OCI-LY7 (cell line): ENCODE measurements at regions not wholly inside any gene's neighbourhood (a gene's known extent, or its start where the extent isn't known, plus 50 kb on each side); places are given as distances from the start of the nearest gene placed in this dataset.

ENCODE experiments used
- BruUV-seq: library from RNA; stranded (reverse); fragments of 400-500 nt; replicated peaks from 2 replicates; lab custom pipeline; 2021; lab: Mats Ljungman, UMichigan
- CTCF ChIA-PET: fragments of 300-600 bp; sonication (Branson Sonifier 250); formaldehyde crosslinking; loops from one replicate; lab custom pipeline; 2022; ENCODE audit warnings: antibody characterized with exemption; ENCODE audit not compliant: unreplicated experiment; lab: Charles Lee
- POLR2A ChIA-PET: fragments of 300-600 bp; sonication (Branson Sonifier 250); formaldehyde crosslinking; loops from one replicate; lab custom pipeline; 2022; ENCODE audit warnings: antibody characterized with exemption; lab: Charles Lee
- DNase-seq: peaks from one replicate; pipeline ENCODE4 v3.0.0-alpha.2; 2015; ENCODE audit warnings: low spot score
- H2AFZ ChIP-seq: fragments of 200-600 bp; sonication (generic), shearing (Covaris generic); 2 replicates; pipeline ENCODE4 v1.6.1; 2014; ENCODE audit warnings: mild to moderate bottlenecking, antibody characterized with exemption, low read length, moderate library complexity
- H3K27ac ChIP-seq: fragments of 200-600 bp; sonication (generic); 2 replicates; pipeline ENCODE4 v1.5.1; 2014; ENCODE audit warnings: mixed run types, low read depth, mild to moderate bottlenecking, moderate library complexity, low read length, inconsistent platforms; ENCODE audit not compliant: poor library complexity, severe bottlenecking
- H3K36me3 ChIP-seq: fragments of 200-600 bp; sonication (generic); 2 replicates; pipeline ENCODE4 v1.6.1; 2014; ENCODE audit warnings: mild to moderate bottlenecking, antibody characterized with exemption, low read length, moderate library complexity, mixed read lengths; ENCODE audit not compliant: insufficient read depth
- H3K4me1 ChIP-seq: fragments of 200-600 bp; sonication (generic); 2 replicates; pipeline ENCODE4 v1.5.1; 2014; ENCODE audit warnings: mild to moderate bottlenecking, low read length; ENCODE audit not compliant: insufficient read depth, poor library complexity, severe bottlenecking
- H3K4me2 ChIP-seq: fragments of 200-600 bp; sonication (generic); 2 replicates; pipeline ENCODE4 v1.6.1; 2014; ENCODE audit warnings: mild to moderate bottlenecking, low read length
- H3K4me3 ChIP-seq: fragments of 200-600 bp; sonication (generic); 2 replicates; pipeline ENCODE4 v1.5.1; 2014; ENCODE audit warnings: mild to moderate bottlenecking, low read depth, low read length; ENCODE audit not compliant: poor library complexity, severe bottlenecking
- H3K79me2 ChIP-seq: fragments of 200-600 bp; sonication (generic); 2 replicates; pipeline ENCODE4 v1.6.1; 2016; ENCODE audit warnings: low read depth, mild to moderate bottlenecking, low read length, moderate library complexity, mixed read lengths; ENCODE audit not compliant: insufficient read depth
- H3K9me2 ChIP-seq: fragments of 200-600 bp; sonication (generic); 2 replicates; pipeline ENCODE4 v1.6.1; 2016; ENCODE audit warnings: mild to moderate bottlenecking, low read length, mixed read lengths; ENCODE audit not compliant: insufficient read depth
- H3K9me3 ChIP-seq: fragments of 200-600 bp; sonication (generic); 2 replicates; pipeline ENCODE4 v1.6.1; 2014; ENCODE audit warnings: mild to moderate bottlenecking, mixed run types, low read length, mixed read lengths
- H4K20me1 ChIP-seq: fragments of 200-600 bp; sonication (generic); 2 replicates; pipeline ENCODE4 v1.6.1; 2014; ENCODE audit warnings: mild to moderate bottlenecking, antibody characterized with exemption, low read length, moderate library complexity, mixed read lengths; ENCODE audit not compliant: insufficient read depth
- CTCF ChIP-seq: fragments of 200-600 bp; sonication (generic); conservative IDR thresholded peaks from 2 replicates; pipeline ENCODE4 v1.5.1; 2014; ENCODE audit warnings: mild to moderate bottlenecking, antibody characterized with exemption, low read length, moderate library complexity, mixed read lengths
- EZH2phosphoT487 ChIP-seq: fragments of 200-600 bp; sonication (generic); IDR thresholded peaks from 2 replicates; pipeline ENCODE4 v1.6.1; 2018; ENCODE audit warnings: low read depth, borderline replicate concordance, mild to moderate bottlenecking, mixed run types, antibody characterized with exemption, low read length, moderate library complexity, mixed read lengths
- intact Hi-C: fragments of 100-400 bp; cut with micrococcal nuclease; formaldehyde crosslinking; loops from one replicate; pipeline ENCODE4 v1.10.0; 2022; ENCODE audit not compliant: unreplicated experiment

GRCh38 chr1:58250587-58250948 is 296.0 kb downstream of the OMA1 start:
- POLR2A ChIA-PET: interaction anchor here (0.7 kb wide), 1 partner anchor 435 kb away, joined by 4 read pairs; no protein-coding TSS in a partner anchor
- intact Hi-C loops: no loop called here

DNA sequence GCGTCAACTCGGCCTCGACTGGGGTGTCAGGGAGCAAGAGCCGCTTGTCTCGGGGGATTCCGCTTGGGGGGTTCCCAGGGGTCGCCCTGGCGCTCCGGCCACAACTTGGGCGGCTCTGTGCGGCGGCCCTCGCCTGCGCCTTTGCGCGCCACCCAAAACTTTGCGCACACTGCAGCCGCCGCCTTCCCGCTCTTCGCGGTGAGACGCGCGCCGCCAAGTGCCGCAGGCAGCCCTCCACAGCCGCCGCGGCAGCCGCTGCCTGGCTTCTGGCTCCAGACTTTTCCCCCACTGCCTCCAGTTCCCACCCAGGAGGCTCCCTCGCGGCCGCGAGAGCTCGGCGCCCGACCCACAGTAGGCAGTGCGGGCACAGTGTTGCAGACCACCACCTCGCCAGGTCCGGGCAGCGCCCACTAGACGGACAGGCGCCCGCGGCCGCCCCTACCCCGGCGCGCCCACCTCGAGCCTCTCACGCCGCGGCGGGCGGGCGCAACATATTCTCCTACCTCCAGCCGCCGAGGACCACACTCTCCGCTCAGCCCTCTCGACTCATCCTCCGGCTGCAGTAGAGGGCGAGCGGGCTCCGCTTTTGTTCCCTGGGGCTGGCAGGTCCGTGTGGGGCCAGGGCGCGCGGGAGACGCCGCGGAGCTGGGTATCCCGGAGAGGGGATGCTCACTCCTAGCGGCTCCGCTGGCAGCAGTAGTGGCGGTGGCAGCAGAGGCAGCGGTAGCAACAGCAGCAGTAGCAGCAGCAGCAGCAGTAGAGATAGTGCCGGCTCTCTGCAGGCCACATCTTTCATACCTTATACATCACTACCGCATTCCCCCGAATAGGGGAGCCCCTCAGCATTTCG is 296.6 kb downstream of the OMA1 start:
- intact Hi-C loops: no loop called here
- Histone ChIP-seq H3K79me2 (no peaks in the 10 kb centered on the region), H3K9me3 (no peaks in the 10 kb centered on the region), H3K9me2 (no peaks in the 10 kb centered on the region), H2AFZ (no peak overlapping the region), H3K36me3 (no peaks in the 10 kb centered on the region), H3K4me3 (no peak overlapping the region), H3K4me1 (no peaks in the 10 kb centered on the region), H3K4me2 (no peak overlapping the region), H4K20me1 (no peaks in the 10 kb centered on the region), H3K27ac (no peak overlapping the region)
- no peak for TF ChIP-seq CTCF
- TF ChIP-seq EZH2phosphoT487: no peak
- CTCF ChIA-PET: no interaction called here
- POLR2A ChIA-PET: interaction anchor here (0.7 kb wide), 1 partner anchor 436 kb away, joined by 4 read pairs; no protein-coding TSS in a partner anchor
- BruUV-seq: no TSS peak
- DNase-seq: no peak

More at GRCh38 chr1:58250587-58250948, 296.0 kb downstream of the OMA1 start:
- no TSS peak for BruUV-seq
- H2AFZ ChIP-seq: no peak overlapping the region
- TF ChIP-seq EZH2phosphoT487 (no peak), CTCF (no peak)
- H3K27ac ChIP-seq: no peak overlapping the region
- no peaks in the 10 kb centered on the region for H3K9me3 ChIP-seq
- H3K4me3 ChIP-seq: no peak overlapping the region
- no peaks in the 10 kb centered on the region for H4K20me1 ChIP-seq
- CTCF ChIA-PET: no interaction called here
- H3K4me1 ChIP-seq: no peaks in the 10 kb centered on the region
- DNase-seq: no peak
- no peaks in the 10 kb centered on the region for H3K9me2 ChIP-seq
- H3K79me2 ChIP-seq: no peaks in the 10 kb centered on the region
- no peak overlapping the region for H3K4me2 ChIP-seq
- H3K36me3 ChIP-seq: no peaks in the 10 kb centered on the region

DNA sequence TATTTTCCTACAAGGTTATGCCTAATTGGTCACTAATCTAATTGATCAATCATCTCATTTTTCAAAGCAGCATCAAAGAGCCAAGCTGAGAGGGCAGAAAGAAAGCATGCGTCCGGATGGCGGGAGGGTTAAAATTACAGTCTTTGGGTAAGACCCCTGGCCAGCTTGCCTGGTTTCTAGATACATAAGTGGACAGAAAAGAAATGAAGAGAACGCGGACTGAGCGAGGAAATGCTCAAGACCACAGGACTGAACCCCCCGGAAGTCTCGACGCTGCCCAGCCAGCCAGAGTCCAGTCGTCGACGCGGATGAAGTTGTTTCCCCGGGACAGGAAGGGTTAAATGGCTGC is 297.2 kb downstream of the OMA1 start:
- BruUV-seq: no TSS peak
- Histone ChIP-seq H3K9me3 (no peaks in the 10 kb centered on the region), H3K27ac (no peak overlapping the region), H4K20me1 (no peaks in the 10 kb centered on the region), H2AFZ (no peak overlapping the region), H3K4me1 (no peaks in the 10 kb centered on the region), H3K4me3 (no peak overlapping the region), H3K9me2 (no peaks in the 10 kb centered on the region), H3K36me3 (no peaks in the 10 kb centered on the region), H3K79me2 (no peaks in the 10 kb centered on the region), H3K4me2 (no peak overlapping the region)
- POLR2A ChIA-PET: no interaction called here
- DNase-seq: no peak
- CTCF ChIA-PET: no interaction called here
- TF ChIP-seq EZH2phosphoT487 (no peak), CTCF (no peak)
- intact Hi-C loops: no loop called here
